Hematopoietic multipotent progenitor cell treated with erythropoietin and hydrocortisone succinate and interleukin-3 and kit ligand, for 15 days (in vitro differentiated cells): ENCODE measurements at regions not wholly inside any gene's neighbourhood (a gene's known extent, or its start where the extent isn't known, plus 50 kb on each side); places are given as distances from the start of the nearest gene placed in this dataset.

Experiments used
- DNase-seq: peaks from one replicate; pipeline ENCODE4 v3.0.0-alpha.2; 2015; ENCODE audit warnings: low spot score

GRCh38 chr10:85225311-85225710 lies 896.9 kb downstream of the CCSER2 start:
- DNase-seq: no peak

DNA sequence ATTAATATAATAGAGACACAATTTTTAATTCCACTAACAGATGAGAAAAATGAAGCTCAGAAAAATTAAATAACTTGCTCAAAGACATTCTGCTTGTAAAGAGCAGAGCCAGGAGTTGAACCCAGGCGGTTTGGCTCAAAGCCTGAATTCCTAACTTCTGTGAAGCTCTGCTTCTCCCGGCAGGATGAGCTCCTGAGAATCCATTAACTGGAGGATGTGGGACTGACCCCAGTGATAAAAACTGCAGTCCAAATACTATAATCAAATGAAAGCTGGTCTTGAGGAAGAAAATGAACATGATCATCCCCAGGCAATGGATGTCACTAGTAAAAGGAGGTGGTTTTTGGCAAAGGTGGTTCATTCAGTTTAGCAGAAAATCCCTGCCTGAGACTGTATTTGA lies 898.2 kb downstream of the CCSER2 start:
- no peak for DNase-seq

DNA sequence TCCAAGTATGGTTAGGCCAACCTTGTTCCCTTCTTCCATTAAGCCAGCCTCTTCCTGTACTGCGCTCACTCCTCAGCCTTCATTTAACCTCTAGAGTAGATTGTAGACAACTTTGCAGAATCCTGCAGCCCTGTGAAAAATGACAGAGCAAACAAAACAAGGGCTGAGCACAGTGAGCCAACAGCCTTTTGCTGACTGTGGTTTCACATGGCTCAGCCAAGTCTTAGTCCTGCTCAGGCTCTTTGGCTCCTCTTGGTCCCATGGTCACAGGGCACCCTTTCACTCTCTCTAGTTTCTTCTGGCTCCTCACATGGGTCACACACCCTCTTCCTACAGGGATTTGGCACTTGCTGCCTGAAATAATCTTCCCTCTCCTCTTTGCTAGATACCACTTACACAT lies 900.3 kb downstream of the CCSER2 start:
- DNase-seq: no peak

- no peak for DNase-seq
Measured at GRCh38 chr10:85231534-85232270, 903.3 kb downstream of the CCSER2 start.

- DNase-seq: no peak
Measured at GRCh38 chr10:85235258-85235657, 906.9 kb downstream of the CCSER2 start.

GRCh38 chr10:85238676-85239075 lies 910.3 kb downstream of the CCSER2 start:
- no peak for DNase-seq

GRCh38 chr10:85250304-85250703 lies 921.9 kb downstream of the CCSER2 start:
- no peak for DNase-seq

- DNase-seq: no peak
Measured at GRCh38 chr10:85256481-85256880, 928.1 kb downstream of the CCSER2 start.

- no peak for DNase-seq
Measured at GRCh38 chr10:85259908-85260307, 931.5 kb downstream of the CCSER2 start.

DNA sequence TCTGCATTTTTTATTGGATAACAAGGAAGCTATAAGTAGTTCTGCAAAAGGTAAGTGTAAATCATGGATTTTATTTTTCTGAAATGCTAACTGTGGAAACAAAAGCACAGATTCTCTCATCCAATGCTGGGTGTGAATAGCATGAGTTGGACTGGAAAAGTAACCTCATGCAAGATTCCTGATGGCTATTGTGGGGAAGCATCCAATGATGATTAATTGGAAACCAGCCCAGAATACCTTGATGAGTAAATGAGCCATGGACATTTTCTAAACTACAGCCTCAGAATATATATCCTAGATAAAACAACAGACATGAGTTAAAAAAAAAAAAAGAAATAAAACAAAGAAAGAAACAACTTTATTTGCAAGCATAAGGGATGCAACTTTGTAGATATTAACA lies 934.6 kb downstream of the CCSER2 start:
- DNase-seq: no peak

DNA sequence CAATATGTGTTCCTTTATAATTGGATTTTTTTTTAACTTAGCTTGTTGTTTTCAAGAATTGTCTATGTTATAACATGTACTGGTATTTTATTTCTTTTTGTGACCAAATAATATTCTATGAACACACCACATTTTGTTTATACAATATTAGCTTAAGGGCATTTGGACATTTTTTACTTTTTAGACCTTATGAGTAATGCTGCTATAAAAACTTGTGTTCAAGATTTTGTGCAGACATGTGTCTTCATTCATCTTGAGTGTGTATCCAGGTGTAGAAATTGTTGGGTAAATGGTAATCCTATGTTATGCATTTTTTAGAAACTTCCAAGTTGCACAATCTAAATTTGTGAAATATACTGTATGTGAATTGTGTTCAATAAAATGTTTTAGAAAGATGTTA lies 936.7 kb downstream of the CCSER2 start:
- no peak for DNase-seq

GRCh38 chr10:85266808-85267207 lies 938.4 kb downstream of the CCSER2 start:
- DNase-seq: no peak

- no peak for DNase-seq
Measured at GRCh38 chr10:85280014-85280413, 951.6 kb downstream of the CCSER2 start.

DNA sequence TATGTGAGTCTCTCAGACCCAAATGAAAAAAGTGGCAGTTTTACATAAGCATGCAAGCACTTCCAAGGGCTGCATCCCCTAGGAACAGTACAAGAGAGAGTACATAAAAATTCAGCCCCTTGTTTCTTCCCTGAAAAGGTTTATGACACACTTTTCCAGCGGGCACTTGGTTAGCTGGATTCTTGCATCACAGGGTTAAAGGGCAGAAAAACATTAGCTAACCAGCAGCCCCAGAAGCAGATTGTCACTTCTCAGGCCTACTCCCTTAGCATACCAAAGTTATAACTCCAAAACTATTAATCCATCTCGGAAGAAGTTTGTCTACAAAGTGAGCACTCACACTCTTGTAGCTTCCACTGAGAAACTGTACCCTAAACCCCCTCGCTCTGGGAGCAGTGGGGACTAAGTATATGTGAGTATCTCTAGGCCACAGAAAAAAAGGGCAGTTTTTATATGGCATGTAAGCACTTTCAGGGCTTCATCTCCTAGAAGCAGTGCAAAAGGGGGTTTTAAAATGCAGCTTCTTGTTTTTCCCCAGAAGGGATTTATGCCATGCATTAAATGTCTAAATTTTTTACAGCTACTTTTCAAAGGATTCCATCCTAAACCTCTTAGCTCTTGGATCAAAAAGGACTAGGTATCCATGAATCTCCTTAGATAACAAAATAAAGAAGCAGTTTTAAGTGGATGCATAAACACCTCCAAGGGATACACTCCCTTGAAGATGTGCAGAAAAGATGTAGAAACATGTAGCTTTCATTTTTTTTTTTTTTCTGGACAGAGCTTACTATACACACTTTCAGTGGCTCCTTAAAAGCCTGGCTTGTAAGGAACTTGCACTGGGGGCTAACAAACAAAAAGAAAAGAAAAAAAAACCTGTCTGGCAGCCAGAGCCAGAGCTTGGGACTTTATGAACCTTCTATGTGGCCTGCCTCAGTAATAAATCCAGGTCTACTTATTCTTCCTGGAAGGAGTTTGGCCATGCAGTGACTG lies 956.7 kb downstream of the CCSER2 start:
- DNase-seq: no peak

- no peak for DNase-seq
Measured at GRCh38 chr10:85293483-85293882, 965.1 kb downstream of the CCSER2 start.

DNA sequence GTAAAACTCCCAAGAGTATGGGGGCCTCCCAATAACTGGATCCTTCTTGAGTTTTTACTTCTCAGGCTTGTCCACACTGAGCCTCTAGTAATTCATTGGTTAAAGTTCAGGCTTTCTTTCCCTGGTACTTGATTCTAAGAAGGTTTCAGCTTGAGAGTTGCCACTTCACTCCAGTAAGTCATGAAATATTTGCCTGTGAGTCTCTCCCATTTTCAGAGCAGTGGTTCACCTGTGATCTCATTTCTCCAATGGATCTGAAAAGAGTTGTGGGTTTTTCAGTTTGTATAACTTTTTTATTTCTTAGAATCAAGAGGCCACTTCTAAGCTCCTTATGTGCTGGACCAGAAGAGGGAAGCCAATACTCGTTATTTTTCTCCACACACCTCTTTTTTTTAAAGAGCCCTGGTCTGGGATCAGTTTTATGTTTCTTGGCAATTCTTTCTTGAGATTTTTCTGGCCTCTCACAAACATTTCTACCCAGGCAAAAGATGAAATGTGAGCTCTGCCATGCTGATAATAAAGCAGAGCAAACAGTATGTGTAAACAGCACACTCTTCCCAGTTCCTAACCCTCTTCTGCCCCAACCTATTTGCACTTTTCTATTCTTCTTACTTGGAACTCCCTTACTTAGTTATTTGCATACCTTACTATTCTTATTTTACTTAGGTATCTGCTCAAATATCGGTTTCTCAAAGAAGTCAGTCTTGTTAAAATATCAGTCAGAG lies 983.4 kb downstream of the CCSER2 start:
- DNase-seq: no peak

DNA sequence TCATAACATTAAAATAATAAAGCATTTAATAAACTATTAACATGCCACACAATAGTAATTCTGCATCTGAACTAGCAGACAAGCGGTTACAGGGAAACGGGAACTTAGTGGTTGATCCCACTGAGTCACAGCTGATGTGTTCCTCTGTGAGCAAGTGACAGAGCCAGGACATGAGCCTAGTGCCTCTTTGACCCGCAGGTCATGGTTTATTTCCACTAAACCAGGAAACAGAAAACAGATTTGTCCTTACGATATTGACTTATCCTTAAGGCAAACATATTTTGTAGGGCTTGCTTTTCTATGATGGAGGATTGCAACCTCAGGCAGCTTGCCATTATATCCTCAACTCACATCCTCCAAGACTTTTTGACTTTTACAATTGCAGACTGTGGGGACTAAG lies 987.3 kb downstream of the CCSER2 start:
- DNase-seq: no peak

DNA sequence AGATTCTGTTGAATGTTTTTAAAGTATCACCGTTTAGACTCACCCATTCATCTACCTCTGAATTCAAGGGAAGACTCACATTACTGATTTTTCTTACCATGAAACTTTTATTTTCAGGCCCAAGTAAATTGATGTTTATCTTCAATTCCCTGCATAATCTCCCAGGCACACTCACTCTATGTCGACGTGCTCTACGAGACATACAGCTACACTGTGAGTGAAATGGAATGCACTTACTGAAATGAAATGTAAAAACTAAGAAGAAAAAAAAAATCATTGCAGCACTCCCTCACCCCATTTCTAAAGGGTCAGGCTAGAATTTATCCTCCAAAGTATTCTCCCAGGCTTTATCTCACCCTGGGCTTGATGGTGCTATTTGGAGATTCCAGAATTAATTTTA lies 987.9 kb downstream of the CCSER2 start:
- no peak for DNase-seq

- DNase-seq: no peak
Measured at GRCh38 chr10:85317827-85318226, 989.4 kb downstream of the CCSER2 start.

DNA sequence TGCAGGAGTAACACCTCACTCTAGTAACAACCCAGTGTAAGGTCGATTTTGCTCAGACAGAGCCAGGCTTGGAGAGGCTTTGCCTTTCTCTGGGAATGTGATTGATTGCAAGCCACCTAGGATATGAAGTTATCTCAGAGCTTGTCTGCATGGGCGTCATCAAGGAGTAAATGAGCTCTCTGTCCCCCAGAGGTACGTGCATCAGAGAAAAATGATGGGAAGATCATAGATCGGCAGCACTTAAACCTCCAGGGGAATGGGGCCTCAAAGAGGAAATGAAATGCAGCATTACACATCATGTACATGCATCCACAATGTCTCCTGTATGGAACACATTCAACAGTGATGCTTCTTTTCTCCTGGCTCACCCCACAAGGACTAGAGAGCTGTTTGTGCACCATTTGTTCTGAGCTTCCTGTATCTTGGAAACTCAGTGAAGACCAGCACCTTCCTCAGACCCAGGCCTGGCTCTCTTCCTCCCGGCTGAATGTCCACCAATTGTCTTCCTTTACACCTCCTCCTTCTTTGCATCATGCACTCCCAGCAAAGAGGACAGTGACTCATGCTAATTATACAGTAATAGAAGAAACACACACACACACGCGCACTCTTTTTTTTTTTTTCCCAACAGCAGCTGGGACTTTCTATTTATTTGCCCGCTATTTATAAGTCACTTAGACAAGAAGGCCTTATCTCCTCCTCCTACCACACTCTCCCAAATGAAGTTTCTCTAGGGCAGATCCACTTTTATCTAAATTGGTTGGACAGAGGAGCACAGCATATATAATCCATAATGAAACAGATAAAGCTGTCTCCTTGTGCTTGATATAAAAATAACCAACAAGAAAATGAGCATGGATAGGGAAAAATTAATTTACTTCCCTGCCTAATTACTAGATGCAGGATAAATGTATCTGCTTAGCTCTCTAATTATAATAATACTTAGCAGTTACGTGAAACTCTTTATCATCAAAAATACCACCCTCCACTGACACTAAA lies 990.7 kb downstream of the CCSER2 start:
- no peak for DNase-seq

- no peak for DNase-seq
Measured at GRCh38 chr10:85319826-85320225, 991.4 kb downstream of the CCSER2 start.
